HG03196 (cell line): ENCODE measurements at regions not wholly inside any gene's neighbourhood (a gene's known extent, or its start where the extent isn't known, plus 50 kb on each side); places are given as distances from the start of the nearest gene placed in this dataset.
"Not testable (repeated sequence)": the region's sequence is repeated elsewhere in the genome, so short reads cannot be mapped to it uniquely, and the experiment has no call there.

Source experiments
- ATAC-seq: cut with Tn5 transposase; IDR thresholded peaks from one replicate; pipeline ENCODE4 v1.9.1; 2021; ENCODE audit not compliant: unreplicated experiment

- ATAC-seq, result no peak
Measured at GRCh38 chr4:164617911-164618310, 136.0 kb upstream of the SMIM31 start.

- ATAC-seq, result no peak
Measured at GRCh38 chr4:164621886-164622521, 131.9 kb upstream of the SMIM31 start.

GRCh38 chr4:164623099-164623498 lies 130.8 kb upstream of the SMIM31 start:
- no peak for ATAC-seq

- ATAC-seq, result no peak
Measured at GRCh38 chr4:164639001-164639400, 114.9 kb upstream of the SMIM31 start.

GRCh38 chr4:164648151-164648848 lies 105.6 kb upstream of the SMIM31 start:
- no peak for ATAC-seq

- no peak for ATAC-seq
Measured at GRCh38 chr4:164648849-164649212, 105.1 kb upstream of the SMIM31 start.

GRCh38 chr4:164659765-164660164 lies 94.2 kb upstream of the SMIM31 start:
- no peak for ATAC-seq

- not testable (repeated sequence) for ATAC-seq
Measured at GRCh38 chr4:164676152-164676551, 77.8 kb upstream of the SMIM31 start.

- no peak for ATAC-seq
Measured at GRCh38 chr4:164683040-164683439, 70.9 kb upstream of the SMIM31 start.

GRCh38 chr4:164695650-164696049 lies 58.3 kb upstream of the SMIM31 start:
- no peak for ATAC-seq

GRCh38 chr4:164700471-164700870 lies 53.5 kb upstream of the SMIM31 start:
- ATAC-seq, result no peak

- peak; percentile 83 for ATAC-seq
Measured at GRCh38 chr4:164701665-164702064, 52.3 kb upstream of the SMIM31 start.
